ENCODE measurements at regions not wholly inside any gene's neighbourhood (a gene's known extent, or its start where the extent isn't known, plus 50 kb on each side); places are given as distances from the start of the nearest gene placed in this dataset.

DNA sequence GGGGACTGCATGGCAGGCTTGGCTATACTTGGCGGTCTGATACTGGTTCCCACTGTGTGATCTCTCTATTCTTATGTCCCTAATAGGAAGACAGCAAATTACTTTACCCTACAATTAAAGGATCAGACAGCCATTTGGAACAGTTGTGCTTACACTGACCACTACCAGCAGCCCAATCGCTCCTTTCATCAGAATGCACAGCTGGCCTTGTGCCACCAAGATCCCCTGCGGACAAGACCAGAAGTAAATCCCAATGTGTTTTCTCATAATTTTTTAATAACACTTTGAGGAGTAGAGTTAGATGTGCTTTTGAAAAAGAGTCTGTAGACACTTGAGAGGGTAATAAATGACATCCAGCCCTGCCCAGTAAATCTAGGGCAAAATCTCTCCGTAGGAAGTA is 297.2 kb upstream of the ZNF32 start:
- Histone ChIP-seq H3K36me3 (ENCODE audit: control insufficient read depth, insufficient read depth, low read length) (no peaks in the 10 kb centered on the region), H3K27me3 (ENCODE audit: control insufficient read depth, insufficient read depth, low read length) (no peaks in the 10 kb centered on the region), H3K4me3 (ENCODE audit: low read depth, low read length) (no peak overlapping the region)
- no peak for DNase-seq (ENCODE audit: low read depth)
- TF ChIP-seq, protein P1, sequence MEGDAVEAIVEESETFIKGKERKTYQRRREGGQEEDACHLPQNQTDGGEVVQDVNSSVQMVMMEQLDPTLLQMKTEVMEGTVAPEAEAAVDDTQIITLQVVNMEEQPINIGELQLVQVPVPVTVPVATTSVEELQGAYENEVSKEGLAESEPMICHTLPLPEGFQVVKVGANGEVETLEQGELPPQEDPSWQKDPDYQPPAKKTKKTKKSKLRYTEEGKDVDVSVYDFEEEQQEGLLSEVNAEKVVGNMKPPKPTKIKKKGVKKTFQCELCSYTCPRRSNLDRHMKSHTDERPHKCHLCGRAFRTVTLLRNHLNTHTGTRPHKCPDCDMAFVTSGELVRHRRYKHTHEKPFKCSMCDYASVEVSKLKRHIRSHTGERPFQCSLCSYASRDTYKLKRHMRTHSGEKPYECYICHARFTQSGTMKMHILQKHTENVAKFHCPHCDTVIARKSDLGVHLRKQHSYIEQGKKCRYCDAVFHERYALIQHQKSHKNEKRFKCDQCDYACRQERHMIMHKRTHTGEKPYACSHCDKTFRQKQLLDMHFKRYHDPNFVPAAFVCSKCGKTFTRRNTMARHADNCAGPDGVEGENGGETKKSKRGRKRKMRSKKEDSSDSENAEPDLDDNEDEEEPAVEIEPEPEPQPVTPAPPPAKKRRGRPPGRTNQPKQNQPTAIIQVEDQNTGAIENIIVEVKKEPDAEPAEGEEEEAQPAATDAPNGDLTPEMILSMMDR (IDR thresholded peaks at IDR 0.05; ENCODE audit: insufficient read depth, low read length, severe bottlenecking) = no peak
- no peak for FAIRE-seq

DNA sequence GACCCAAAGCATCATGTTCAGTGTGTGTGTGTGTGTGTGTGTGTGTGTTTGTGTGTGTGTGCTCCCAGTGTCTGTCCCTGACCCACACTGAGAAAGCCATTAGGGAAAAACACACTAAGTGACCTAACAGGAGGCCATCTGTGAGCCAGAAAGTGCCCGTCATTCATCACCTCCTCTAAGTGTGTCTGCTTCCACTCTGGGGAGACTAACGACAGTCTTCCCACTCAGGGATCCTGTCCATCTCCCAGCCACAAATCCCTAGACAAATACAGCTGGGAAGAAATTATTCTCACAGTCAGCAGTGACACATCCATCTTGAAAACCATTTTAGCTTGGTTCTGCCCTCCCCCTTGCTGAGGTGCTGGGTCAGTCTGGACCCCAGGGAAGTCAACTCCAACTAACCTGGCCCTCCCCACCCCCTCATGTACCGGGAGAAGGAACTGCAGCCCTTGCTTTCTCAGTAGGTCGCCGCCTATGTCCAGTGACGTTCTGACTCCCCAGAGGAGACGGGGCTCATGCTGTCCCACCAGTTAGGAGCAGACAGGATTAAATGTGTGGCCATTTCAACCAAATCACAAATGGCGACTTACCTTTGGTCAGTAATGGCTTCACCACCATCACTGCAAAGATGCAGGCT is 296.5 kb upstream of the ZNF32 start:
- DNase-seq (ENCODE audit: low read depth) = no peak
- H3K4me3 ChIP-seq (ENCODE audit: low read depth, low read length) = no peak overlapping the region
- FAIRE-seq = no peak
- H3K36me3 ChIP-seq (ENCODE audit: control insufficient read depth, insufficient read depth, low read length) = no peaks in the 10 kb centered on the region
- H3K27me3 ChIP-seq (ENCODE audit: control insufficient read depth, insufficient read depth, low read length) = no peaks in the 10 kb centered on the region
- TF ChIP-seq, protein P1 (IDR thresholded peaks at IDR 0.05; ENCODE audit: insufficient read depth, low read length, severe bottlenecking) = no peak

DNA sequence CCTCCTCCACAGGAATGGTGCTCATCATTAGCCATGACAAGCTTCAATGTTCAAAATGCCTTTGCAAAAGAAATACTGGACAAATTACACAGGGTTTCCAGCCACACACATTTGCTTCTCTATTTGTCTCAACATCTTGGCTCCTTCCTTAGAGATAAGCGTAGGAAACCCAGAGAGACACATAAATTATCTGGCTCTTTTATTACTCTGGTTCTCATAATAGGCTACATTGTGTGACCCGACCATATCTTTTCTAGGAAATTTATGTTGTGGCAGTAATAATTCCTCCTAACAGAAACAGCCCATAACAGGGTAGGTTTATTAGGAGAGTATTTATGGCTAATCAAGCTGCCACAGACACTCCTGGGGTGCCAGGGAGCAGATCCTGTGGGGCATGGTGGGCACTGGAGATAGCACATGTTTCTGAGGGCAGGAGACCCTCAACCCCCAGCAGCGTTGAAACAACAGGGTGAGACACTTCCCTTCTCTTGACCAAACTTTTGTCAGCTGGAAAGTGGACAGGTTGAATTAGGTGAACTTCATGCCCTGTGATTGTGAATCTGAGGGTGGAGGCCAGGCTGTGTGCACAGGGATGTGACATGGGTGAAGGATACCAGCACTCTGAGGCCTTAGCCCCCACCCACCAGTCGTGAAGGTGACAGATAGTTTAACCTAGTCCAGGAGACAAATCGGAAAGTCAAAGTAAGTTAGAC is 295.9 kb upstream of the ZNF32 start:
- DNase-seq (ENCODE audit: low read depth) = no peak

DNA sequence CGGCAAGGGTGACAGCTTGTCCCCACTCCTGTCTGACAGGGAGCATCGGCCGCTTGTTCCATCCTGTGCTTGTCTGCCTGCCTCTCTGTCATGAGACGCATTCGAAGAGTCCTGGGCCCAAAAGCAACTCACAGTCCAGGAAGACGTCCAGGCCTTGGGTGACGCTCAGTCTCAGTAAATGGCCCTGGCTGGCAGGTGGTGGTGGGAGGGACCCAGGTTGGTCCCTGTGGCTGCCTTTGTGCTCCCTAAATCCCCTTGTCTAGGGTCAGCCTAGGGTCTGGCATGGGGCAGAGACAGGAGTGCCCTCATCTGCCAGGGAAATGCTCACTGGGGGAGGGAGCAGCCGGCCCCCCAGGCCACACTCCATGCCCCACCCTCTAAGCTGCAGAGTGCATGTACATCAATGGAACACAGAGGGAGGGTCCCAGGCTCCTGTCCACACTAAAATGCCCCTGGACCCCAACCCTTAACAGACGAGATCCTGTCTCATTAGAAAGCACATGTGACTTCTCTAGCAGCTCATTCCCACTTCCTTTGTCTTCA is 295.2 kb upstream of the ZNF32 start:
- no peaks in the 10 kb centered on the region for H3K27me3 ChIP-seq (ENCODE audit: control insufficient read depth, insufficient read depth, low read length)
- DNase-seq (ENCODE audit: low read depth) (no peak), FAIRE-seq (no peak)
- TF ChIP-seq, protein P1 (IDR thresholded peaks at IDR 0.05; ENCODE audit: insufficient read depth, low read length, severe bottlenecking) = no peak
- no peaks in the 10 kb centered on the region for H3K36me3 ChIP-seq (ENCODE audit: control insufficient read depth, insufficient read depth, low read length)
- H3K4me3 ChIP-seq (ENCODE audit: low read depth, low read length) = no peak overlapping the region

More for the DNA sequence above, 295.9 kb upstream of the ZNF32 start:
- H3K27me3 ChIP-seq (ENCODE audit: control insufficient read depth, insufficient read depth, low read length) = no peaks in the 10 kb centered on the region
- TF ChIP-seq, protein P1 (IDR thresholded peaks at IDR 0.05; ENCODE audit: insufficient read depth, low read length, severe bottlenecking) = no peak
- H3K36me3 ChIP-seq (ENCODE audit: control insufficient read depth, insufficient read depth, low read length) = no peaks in the 10 kb centered on the region
- H3K4me3 ChIP-seq (ENCODE audit: low read depth, low read length) = no peak overlapping the region
- FAIRE-seq = no peak

DNA sequence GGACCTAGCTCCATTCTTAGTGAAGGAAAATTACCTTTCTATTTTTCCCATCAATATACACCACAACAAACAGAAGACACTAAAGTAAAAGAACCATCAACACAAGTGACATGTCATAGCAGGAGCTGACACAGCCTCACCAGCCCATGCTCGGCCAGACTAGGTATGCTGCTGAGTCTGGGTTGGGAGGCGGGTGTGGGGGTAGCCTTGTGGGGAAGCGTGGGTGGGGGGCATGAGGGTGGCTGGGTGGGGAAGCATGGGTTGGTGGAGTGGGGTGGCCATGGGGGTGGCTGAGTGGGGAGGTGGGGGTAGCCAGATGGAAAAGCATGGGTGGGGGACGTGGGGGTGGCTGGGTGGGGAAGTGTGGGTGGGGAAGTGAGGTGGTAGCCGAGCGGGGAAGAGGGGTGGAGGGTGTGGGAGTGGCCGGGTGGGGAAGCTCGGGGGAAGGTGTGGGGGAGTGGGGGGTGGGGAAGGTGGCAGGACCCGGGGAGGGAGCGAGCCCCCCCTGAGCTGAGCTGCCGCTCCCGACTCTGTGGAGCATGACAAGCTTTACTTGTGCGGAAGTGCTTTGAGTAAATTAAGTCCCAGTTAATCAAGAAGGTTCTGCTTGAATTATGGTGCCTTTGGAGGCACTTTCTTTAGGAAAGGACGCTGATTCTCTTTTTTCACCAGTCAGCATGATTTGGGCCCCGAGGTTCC is 294.6 kb upstream of the ZNF32 start:
- Histone ChIP-seq H3K27me3 (ENCODE audit: control insufficient read depth, insufficient read depth, low read length) (no peaks in the 10 kb centered on the region), H3K4me3 (ENCODE audit: low read depth, low read length) (no peak overlapping the region), H3K36me3 (ENCODE audit: control insufficient read depth, insufficient read depth, low read length) (no peaks in the 10 kb centered on the region)
- no peak for DNase-seq (ENCODE audit: low read depth)
- TF ChIP-seq, protein P1 (IDR thresholded peaks at IDR 0.05; ENCODE audit: insufficient read depth, low read length, severe bottlenecking) = no peak
- no peak for FAIRE-seq

All from bronchial epithelial cell (primary cell).